Kidney glomerular epithelial cell (primary cell): ENCODE measurements at regions not wholly inside any gene's neighbourhood (a gene's known extent, or its start where the extent isn't known, plus 50 kb on each side); places are given as distances from the start of the nearest gene placed in this dataset.
A peak's percentile ranks its signal among the peaks of the same experiment; 100 is the strongest.

Source experiments
- DNase-seq: peaks from one replicate; lab custom pipeline; 2025; lab: John Stamatoyannopoulos, UW

DNA sequence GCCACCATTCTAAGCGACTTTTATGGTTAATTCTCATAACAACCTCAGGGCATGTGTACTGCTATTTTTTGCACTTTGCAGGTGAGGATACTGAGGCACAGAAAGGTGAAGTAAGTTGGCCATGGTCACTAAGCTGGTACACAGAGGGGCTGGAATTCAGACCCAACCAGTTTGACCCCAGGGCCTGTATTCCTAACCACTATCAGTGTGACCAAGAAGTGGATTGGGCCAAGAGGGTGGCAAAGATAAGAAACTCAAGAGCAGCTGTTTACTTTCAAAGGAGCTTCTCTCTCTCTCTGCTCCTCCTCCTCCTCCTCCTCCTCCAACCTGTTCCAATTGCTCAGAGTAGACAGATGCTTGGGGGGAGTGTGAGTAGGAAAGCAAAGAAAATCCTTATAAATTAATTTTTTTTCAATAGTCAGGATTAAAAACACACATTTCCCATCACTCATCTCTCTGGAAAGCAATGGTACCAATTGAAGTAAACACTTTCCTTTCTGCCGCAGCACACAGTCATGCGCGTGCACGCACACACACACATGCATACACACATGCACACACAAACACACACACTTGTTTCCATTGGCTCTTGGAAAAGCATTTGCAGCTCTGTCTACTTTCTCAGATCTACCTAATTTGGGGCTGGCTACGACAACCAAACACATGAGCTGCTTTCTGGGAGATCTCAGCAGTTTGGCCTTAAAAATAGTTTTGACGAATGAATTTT lies 736.7 kb upstream of the WWC1 start:
- DNase-seq: no peak

DNA sequence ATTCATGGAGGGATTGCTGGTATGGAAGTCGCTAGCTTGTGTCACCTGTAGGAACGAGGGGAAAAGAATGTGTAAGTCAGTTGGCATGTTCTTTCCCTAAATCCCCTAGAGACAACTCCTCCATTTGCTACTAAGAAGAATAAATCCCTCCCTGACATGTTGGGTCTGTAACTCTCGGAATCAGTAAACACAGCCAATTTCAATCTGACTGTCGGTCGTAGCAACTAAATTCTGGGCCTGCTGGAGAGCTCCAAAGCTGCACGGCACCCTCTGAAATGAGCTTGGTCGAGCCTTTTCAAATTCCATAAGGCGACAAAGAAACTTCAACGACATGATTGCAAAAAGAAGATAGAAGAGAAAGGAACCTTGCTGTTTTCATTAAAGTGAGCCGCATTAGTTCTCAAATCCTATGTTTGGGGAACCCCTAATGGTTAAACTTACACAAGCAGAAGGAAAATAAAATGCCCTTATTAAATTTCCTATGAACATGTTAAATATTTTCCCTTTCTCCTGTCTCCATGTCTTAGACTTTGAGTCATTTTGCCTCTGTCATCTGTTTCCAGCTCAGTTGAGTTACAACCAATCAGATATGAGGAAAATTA lies 735.8 kb upstream of the WWC1 start:
- no peak for DNase-seq

DNA sequence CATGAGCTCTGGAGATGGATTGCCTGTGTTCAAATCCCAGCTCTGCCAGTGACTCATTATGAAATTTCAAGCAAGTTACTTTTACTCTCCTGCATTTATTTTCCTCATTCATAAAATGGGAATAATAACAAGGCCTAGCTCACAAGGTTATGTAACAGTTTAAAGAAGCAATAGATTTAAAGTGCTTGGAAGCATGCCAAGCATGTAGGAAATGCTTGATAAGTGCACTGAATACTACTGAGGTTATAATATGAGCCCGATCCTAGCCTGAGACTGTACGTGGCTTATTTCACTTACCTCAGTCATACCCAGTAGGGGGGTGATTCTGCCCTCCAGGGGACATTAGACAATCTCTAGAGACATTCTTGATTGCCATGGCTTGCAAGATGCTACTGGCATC lies 734.1 kb upstream of the WWC1 start:
- no peak for DNase-seq

DNA sequence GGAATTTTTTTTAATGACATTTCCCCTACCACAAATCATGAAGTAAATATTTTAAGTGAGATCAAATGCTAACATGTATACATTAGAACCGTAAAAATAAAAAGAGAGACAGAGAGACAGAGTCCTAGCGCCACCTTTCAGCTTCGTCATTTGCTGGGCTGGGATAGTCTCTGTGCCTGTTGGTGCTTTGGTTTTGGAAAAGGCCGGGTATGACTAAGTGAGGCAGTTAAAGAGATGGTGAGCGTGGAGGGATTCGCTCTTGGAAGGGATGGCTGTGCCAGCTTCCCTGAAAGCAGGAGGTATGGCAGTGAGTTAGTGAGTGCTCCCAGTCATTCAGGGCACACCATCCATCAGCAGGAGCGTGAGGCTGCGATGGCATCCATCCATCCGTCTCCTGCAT lies 729.6 kb upstream of the WWC1 start:
- DNase-seq: no peak

DNA sequence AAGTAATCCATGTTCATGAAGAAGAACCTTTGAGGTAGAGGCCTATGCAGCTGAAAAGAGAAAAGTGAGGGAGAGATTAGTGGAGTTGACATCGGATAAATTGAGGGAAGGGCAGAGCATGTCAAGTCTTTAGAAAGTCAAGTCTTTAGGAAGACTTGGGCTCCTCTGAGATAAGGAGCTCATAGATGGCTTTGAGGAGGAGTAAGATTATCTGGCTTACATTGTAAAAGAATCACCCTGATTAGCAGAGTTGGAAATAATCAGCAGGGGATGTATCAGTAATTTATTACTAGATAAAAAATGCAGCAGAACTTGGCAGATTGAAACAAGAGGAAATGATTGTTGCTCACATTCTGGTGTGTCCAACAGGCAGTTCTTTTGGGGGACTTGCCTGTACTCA lies 727.2 kb upstream of the WWC1 start:
- DNase-seq: no peak

GRCh38 chr5:167565189-167565954 lies 726.1 kb upstream of the WWC1 start:
- peak; percentile 41 for DNase-seq

DNA sequence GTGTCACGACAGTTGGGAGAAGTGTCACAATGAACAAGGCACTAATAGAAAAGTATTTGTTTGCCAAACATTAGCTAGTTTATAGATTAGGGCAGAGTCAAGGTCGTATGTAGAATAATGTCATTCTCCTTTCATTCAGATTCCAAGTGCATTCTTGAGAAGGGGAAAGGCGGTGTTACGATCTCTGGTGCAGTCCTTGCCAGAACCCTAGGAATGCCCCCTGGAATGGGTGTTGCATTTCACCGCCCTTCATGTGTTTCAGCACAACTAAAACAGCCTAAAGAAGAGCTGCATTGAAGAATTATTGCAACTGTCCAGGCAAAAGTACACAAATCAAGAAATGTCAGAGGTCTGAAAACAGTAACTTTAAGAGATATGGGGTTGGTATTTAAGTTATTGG lies 721.0 kb upstream of the WWC1 start:
- no peak for DNase-seq

DNA sequence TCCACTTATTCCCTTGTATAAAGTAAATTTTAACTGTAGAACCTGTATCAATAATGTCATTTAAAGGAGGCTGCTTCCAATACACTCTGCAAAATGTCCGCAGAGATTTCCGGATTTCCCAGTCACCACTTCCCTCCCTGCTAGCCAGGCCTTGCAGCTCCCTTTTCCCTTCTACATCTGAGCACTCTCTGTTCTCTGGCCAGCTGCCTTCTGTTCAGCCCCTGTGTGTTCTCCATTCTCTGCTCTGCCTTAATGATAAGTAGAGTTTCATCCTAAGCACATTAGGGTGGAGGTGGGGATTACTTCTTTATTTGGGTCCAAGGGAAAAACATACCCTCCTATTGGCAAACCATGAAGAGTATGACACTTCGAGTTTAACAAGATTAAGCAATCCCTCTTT lies 719.6 kb upstream of the WWC1 start:
- no peak for DNase-seq

DNA sequence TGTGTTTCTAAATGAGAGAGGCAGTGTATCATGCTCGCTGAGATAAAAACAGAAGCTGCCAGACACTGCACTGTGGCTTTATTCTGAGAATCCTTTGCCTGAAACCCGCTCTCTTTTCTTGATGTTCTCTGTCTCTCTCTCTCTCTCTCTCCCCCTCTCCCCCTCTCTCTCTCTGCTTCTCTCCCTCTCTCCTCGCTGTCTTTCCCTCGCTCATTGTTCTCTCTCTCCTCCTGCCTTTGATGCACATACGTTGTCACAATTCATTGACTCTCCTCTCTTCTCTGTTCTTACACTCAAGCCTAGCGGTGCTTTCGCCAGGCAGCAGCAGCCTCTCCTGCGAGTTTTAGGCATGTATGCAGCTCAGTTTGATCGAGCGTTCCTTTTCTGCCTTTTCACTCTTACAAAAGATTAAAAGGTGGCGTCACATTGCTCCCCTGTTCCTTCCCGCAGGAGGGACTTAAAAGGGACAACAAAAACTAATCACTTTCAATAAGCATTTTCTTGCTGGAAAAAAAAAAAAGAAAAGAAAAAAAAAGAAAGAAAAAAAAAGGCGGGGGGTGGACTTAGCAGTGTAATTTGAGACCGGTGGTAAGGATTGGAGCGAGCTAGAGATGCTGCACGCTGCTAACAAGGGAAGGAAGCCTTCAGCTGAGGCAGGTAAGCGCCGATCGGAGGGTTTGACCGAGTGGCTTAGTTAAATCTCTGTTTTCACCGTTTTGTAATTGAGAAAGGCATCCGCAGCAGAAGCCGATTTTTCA lies 717.9 kb upstream of the WWC1 start:
- no peak for DNase-seq

- DNase-seq: no peak
These were observed 717.0 kb upstream of the WWC1 start for GRCh38 chr5:167574464-167574863.

GRCh38 chr5:167575330-167575729 lies 716.1 kb upstream of the WWC1 start:
- no peak for DNase-seq

DNA sequence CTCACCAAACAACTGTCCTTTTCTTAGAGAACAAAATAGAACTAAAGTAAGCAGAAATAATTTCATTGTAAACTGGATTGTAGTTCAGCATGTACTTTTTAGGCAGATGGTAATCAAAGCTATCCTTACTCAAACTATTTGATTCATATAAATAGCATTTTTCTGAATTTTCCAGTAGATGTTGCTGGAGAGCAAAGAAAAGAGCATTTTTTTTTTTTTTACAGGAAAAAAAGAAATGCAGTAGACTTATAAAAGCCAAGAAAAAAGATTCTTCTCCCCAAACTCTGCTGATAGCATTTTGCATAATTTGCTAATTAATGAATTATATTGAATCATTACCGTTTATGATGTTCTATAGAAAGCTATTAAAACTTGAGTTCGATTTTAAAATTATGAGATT lies 715.3 kb upstream of the WWC1 start:
- no peak for DNase-seq

- DNase-seq: no peak
These were observed 714.5 kb upstream of the WWC1 start for GRCh38 chr5:167576897-167577296.

DNA sequence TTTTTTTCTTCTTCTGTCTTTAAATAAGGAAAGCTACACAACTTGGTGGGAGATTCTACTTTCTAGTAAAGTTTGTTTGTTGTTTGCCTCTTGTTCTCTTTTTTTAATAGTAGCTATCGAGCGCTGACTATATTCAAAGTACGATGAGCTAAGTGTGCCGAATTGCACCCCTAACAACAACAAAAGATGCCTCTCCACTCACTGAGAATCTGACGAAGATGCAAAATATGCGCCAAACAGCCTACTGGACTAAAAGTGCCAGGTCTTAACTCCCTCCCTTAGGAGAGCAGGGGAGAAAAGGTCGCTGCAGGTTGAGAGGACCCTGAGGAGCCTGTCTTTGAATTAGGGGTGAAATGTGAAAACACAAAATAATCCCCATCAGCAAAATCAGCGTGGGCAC lies 713.8 kb upstream of the WWC1 start:
- DNase-seq: no peak

GRCh38 chr5:167578977-167579692 lies 712.3 kb upstream of the WWC1 start:
- DNase-seq: no peak

GRCh38 chr5:167579693-167580055 lies 711.8 kb upstream of the WWC1 start:
- DNase-seq: no peak

DNA sequence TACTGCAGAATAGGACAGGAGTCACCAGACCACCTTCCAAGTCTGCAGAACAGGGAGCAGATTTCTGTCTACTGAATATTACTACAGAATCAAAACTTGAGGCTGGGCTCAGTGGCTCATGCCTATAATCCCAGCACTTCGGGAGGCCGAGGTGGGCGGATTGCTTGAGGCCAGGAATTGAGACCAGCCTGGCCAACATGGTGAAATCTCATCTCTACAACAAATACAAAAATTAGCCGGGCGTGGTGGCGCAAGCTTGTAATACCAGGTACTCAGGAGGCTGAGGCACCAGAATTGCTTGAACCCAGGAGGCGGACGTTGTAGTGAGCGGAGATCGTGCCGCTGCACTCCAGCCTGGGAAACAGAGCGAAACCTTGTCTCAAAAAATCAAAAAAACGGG lies 710.8 kb upstream of the WWC1 start:
- DNase-seq: no peak

- DNase-seq: peak; percentile 4
These were observed 709.2 kb upstream of the WWC1 start for GRCh38 chr5:167582283-167582682.

DNA sequence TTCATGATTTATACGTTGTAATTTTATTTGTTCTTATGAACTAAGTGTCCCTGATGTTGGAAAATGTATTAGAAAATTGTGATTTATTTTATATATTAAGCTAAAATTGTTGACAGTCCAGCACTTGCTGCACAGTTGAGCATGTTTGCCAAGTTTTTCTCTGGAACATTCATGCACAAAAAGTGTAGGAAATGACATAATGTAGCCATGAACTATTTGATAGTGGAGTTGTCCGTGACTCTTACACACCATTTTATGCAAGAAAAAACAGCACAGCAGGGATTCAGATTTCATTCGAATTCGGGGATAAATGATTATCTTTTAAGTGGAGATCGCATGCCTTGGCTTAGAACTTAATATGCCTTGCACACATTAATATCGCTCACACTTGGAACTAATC lies 708.6 kb upstream of the WWC1 start:
- DNase-seq: no peak

GRCh38 chr5:167585184-167585583 lies 706.3 kb upstream of the WWC1 start:
- no peak for DNase-seq

DNA sequence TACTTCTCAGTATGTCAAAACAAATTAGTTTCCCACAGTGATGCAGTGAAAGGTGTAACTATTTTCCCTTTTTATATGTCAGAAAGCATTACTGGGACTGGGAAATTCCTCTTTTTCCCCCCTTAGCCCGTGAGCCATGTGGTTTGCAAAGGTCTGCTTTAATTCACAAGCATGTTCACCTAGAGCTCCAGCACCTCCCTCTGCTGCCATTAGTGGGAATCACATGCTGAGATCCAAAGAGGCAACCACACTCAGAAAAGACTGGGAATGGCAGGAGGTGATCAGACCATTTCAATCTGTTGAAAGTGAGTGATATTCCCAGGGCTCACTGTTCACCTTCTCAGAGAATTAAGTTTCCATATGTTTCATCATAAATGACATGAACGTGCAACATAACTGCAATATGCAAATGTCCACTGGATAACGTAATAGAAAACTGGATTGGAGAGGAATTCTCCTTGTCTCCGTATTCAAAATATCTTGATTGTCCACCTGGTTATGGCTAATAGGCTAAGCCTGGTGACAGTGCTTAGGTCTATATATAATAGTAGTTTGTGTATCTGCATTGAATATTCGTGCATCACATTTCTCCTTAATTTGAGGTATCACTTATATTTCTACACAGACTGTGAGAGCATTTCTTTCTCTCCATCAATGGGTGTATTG lies 703.5 kb upstream of the WWC1 start:
- DNase-seq: peak; percentile 12
